GM19468 (cell line): ENCODE measurements at regions not wholly inside any gene's neighbourhood (a gene's known extent, or its start where the extent isn't known, plus 50 kb on each side); places are given as distances from the start of the nearest gene placed in this dataset.

Experiments
- ATAC-seq: cut with Tn5 transposase; IDR thresholded peaks from one replicate; pipeline ENCODE4 v1.9.1; 2021; ENCODE audit warnings: mild to moderate bottlenecking, moderate library complexity, moderate number of reproducible peaks; ENCODE audit not compliant: unreplicated experiment; ENCODE audit errors: extremely low read depth

DNA sequence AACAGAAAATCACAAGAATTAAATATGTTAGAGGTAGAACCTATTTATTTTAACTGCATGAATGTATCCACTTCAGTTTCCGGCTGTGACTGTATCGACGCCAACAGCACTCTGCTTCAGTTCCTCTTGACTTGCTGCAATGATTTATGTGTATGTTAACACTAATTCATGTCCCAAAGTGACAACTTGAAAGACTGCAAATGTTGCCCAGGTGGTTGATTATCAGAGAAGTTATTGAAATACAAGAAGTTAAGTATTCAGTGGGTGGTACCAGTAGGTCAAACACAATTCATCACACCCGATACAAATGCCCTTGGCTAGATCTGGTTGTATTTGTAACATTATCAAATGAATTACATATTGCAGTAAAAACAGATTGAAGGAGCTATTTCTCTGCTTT lies 622.7 kb upstream of the CDH18 start:
- no peak for ATAC-seq

DNA sequence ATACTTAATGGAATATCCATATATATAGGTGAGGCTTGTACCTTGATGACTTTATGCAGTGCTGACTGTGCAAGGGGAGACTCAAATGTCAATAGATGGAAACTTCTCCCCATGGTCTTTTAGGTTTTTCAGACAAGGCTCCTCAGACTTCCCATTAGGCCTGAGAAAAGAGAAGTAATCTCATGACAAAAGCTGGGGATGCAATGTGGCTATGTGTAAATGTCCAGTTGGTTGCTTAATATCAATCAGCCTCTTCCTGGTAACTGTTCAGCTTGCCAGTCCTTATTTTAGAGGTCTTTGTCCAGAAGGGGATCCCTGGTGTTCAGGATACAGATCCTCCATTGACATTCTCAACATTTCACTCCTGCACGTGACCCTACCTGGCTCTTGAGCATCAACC lies 621.1 kb upstream of the CDH18 start:
- no peak for ATAC-seq

- no peak for ATAC-seq
These were observed 620.6 kb upstream of the CDH18 start for GRCh38 chr5:20608567-20608966.

DNA sequence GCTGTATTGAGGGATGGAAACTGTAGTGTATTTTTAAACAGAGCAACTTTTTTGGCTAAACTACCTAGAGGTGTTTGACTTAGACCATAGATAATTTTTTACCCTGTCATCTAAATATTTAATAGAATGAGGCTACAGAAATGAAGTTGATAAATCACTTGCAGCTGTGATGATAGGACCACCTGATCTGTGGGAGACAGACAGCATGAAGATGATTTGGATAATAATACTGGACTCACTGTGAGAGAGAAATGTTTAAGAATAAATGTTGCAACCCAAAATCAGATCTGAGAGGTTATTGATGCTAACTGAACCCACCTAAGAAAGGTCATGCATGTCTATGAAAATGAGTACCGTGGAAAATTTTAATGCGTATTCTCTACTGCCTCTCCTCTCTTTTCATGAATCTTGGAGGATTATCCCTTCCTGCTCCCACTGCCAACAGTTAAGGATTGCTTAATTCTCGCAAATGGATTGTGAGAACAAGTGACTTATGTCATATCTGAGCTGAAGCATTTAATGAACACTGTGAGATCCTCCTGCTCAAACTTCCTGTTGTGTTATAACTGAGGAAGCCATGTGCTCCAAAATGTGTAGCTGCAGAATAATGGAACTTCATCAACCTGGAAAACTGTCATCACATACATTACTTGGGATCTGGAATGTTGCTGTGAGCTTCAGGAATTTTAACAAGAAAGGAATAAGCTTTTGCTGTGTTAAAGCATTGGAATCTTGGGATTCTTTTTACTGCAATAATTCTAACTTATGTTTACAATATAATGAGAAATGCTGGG lies 617.9 kb upstream of the CDH18 start:
- ATAC-seq: no peak

DNA sequence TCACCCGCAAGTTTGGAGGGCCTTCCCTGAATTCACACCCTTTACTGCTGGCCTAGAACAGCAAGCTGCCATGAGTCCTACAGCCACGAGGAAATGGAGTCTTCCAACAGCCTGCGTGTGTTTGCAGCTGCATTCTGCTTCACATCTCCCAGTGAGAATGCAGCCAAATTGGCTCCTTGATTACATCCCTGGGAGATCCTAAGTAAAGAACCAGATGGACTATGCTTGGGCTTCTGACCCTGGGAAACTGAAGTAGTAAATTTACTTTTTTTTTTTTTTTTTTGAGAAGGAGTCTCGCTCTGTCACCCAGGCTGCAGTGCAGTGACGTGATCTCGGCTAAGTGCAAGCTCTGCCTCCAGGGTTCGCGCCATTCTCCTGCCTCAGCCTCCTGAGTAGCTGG lies 617.0 kb upstream of the CDH18 start:
- ATAC-seq: no peak

GRCh38 chr5:20601678-20602100 lies 613.7 kb upstream of the CDH18 start:
- ATAC-seq: no peak

DNA sequence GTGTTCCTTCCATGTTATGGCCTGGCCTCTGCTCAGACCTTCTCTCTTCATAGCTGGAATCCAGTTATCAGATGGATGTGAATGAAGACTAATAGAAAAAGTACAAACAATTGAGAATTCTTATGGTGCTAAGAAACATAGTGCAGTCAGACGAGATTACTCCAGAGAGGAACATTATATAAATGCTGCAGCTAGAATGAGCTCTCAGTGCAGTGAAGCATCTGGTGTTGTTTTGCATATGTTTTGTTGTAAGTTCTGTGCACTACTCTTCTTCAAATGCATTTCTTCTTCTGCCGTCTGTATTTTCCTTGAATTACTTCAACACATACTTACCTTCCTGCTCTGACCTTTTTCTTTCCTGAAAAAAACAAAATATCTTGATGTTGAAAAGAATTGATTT lies 602.4 kb upstream of the CDH18 start:
- ATAC-seq: no peak

DNA sequence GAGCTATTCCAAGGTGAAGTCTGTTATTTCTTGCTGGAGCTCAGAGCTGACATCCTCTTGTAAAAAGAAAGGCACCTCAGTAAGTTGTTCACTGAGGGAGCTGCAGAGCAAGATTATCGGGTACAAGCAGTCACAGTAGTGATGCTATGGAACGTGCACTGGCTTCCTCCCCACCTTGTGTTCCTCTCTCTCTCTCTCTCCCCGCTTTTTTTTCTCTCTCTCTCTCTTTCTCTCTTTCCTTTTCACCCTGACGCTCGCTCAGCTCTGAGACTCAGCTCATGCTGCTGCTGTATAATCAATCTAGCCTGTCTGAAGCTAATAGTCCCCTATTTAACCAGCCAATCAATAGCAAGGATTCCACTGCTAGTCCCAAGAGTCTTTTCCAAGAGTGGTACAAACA lies 587.6 kb upstream of the CDH18 start:
- ATAC-seq: no peak

DNA sequence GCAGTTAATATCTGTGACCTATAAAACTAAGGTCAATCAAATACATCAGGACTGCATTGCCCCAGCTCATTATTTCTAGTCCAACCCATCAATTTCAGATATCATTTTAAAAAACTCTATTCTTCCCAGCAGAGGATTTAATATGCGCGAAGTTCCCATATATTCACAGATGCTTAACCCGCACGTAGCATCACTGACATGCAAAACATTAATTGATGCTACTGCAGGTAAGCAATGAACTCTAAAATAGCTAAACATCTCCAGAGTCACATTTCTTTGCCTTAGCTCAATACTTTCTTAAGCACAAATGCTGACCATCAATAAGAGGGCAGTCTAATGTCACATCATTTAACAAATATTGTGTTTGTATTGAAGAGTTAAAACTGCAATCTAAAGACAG lies 586.6 kb upstream of the CDH18 start:
- no peak for ATAC-seq

DNA sequence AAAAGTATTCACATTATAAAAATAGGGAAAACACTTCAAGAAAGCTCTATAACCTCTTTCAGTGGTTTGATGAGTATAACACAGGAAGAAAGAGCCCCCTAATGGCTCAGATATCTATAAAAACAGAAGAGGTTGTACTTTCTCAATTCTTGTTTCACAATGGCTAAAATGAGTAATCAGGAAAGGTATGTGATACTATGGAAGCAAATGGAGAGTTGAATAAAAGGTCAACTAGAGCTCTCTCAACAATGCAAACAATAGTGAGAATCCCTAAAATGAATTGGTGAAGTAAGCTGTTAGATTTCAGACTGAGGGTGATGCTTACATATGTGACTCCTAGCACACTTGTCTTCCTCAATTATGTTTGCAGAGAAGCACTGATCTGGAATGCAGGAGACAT lies 584.6 kb upstream of the CDH18 start:
- ATAC-seq: no peak

DNA sequence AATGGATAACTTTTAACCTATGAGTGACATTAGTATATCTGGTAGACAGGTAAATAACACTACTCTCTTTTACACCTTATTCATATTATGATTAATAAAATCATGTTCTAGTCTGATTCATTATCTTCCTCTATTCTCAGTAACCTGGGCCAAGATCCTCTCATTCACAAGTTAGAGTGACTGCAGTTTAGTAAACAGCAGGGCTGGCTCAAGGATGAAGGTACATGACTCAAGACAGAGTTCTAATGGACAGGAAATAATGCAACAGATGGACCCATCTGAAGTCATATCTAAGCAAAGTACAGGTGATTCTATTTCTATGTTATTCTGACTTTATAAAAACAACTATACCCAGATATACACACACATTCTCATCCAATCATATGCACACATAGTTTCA lies 582.5 kb upstream of the CDH18 start:
- no peak for ATAC-seq

DNA sequence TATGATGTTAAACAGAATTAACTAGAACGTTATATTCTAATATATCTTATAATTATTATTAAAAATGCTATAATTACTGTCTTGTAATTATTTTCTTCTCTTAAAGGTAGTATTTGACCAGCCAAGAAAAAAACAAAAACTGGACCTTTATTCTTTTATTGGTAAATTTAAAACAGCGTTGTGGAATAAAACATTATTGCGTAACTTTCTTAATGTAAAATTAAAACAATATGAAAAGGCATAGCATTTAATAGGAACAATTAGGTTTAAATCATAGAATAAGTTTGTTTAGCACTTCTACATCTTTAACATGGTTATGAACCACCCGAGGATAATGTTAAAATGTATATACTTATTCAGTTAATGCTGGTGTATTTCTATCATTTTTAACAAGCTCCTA lies 574.5 kb upstream of the CDH18 start:
- ATAC-seq: no peak

GRCh38 chr5:20559845-20560244 lies 571.8 kb upstream of the CDH18 start:
- ATAC-seq: no peak

- no peak for ATAC-seq
These were observed 568.2 kb upstream of the CDH18 start for GRCh38 chr5:20556115-20556763.

- ATAC-seq: no peak
These were observed 567.0 kb upstream of the CDH18 start for GRCh38 chr5:20555034-20555433.

- no peak for ATAC-seq
These were observed 566.0 kb upstream of the CDH18 start for GRCh38 chr5:20554001-20554400.

DNA sequence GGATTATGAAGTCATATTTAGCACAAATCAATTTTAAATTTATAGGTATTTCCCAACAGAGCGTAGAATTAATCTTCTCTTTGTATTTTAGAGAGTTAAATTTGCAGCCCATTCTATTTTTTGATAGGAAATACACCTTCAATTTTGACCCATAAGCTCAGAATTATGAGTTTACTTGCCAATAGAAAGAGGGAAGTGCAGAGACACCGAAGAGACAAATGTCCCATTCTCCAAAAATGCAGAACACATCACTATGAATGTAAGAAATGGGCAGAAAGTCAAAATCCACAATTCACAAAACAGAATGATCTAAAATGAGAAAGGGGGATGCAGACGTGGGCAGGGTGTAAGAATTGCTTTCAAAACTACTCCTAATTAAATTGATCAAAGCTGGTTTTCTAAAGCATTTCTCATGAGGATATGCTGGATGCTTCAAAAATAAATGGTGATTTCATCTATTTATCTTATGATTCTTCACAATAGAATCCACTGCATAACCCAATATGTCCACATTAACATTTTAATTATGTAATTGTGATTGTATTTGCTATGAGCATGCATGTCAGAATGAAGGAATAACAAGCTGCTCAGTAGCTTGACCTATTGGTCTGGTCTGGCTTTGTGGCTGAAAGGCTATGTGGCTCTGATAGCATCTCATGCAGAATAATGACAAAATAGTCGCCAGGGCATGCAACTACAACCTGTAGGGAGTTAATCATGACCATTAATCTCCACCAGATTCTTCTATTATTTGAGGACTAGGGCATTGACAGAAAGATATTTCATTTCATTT lies 550.1 kb upstream of the CDH18 start:
- ATAC-seq: no peak

GRCh38 chr5:20536813-20537212 lies 548.8 kb upstream of the CDH18 start:
- no peak for ATAC-seq

DNA sequence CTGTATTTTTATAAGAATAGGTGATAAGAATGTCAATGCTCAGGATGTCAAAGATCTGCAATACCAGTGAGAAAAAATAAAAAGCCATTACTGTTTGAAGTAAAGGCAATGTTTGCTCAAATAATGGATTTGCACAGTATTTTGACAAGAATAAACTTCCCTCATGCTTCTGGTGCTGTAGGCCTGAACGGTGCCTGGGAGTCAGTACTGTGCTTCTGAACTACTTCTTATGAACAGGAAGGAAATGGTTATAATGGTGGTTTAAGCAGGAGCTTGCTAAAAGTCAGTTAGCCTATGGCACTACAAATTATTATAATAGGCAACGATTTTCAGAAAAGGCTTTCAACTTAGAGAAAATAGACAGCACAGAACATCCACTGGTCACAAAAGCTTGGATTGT lies 548.3 kb upstream of the CDH18 start:
- ATAC-seq: no peak

- ATAC-seq: no peak
These were observed 540.5 kb upstream of the CDH18 start for GRCh38 chr5:20528471-20528870.

GRCh38 chr5:20524991-20525529 lies 537.1 kb upstream of the CDH18 start:
- ATAC-seq: no peak
